ENCODE measurements at regions not wholly inside any gene's neighbourhood (a gene's known extent, or its start where the extent isn't known, plus 50 kb on each side); places are given as distances from the start of the nearest gene placed in this dataset.

DNA sequence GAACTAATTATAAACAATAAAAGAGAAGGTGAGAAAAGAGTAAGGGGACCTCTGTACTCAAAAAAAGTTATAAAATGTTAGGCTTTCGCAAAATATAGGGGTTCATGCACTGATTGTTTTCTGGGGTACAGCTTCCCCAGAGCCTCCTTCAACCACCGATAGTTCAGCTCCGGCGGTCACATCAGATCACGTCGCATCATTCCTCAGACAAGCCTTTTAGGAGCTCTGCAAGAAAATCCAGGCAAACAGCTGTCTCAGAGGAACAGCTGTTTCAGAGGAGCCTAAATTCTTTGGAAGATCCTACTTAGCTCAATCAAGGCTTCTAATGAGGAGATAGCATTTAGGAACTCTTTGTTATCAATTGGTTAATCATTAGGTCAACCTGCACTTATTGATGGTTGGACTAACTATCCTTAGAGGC lies 78.7 kb downstream of the MYCN start:
- no peak for DNase-seq (ENCODE audit: low read depth in 1 of 2, low spot score in 1 of 2)

DNA sequence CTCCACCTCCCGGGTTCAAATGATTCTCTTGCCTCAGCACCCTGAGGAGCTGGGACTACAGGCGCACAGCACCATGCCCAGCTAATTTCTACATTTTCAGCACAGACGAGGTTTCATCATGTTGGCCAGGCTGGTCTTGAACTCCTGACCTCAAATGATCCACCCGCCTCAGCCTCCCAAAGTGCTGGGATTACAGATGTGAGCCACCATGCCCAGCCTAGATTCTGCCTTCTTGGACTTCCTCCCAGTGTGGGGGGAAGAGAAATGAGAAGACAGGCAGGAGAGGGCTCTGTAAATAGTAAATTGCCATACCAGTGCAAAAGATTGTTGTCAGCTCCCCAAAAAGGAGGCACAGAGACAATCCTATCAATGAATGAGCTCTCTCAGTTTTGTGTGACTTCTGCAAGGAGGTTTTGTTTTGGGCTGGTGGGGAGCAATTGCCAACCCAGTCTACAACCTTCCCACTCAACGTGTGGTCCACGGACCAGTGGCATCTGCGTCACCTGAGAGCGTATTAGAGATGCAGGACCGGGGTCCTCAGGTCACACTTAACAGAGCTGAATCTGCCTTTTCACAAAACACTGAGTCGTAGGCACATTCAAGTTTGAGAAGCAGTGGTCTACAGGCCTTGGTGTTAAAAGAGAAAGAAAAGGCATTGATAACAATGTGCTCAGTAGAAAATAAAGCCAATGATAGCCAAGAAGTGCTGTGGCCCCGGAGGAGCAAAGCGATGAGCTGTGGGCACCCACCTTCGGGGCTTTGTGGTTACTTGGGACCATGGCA lies 78.1 kb downstream of the MYCN start:
- DNase-seq (ENCODE audit: low read depth in 1 of 2, low spot score in 1 of 2) = no peak

- no peak for DNase-seq (ENCODE audit: low read depth in 1 of 2, low spot score in 1 of 2)
These were observed 75.9 kb downstream of the MYCN start for GRCh38 chr2:16016282-16016681.

DNA sequence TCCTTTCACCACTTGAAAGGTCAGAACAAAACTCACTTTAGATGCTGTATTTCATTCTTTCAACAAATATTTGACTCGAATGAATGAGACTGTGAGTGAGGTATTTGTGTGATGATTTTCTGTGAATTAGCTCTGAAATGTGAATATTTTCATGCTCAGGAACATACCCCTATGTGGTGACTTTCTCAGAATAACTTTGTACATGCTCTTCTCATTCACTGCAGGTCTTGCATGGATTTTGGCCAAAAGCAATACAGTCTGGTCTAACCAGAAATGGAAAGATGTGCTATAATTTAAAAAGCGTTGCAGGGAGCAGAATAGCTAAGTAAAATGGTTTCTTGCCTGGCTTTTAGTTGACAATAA lies 75.5 kb downstream of the MYCN start:
- no peak for DNase-seq (ENCODE audit: low read depth in 1 of 2, low spot score in 1 of 2)

DNA sequence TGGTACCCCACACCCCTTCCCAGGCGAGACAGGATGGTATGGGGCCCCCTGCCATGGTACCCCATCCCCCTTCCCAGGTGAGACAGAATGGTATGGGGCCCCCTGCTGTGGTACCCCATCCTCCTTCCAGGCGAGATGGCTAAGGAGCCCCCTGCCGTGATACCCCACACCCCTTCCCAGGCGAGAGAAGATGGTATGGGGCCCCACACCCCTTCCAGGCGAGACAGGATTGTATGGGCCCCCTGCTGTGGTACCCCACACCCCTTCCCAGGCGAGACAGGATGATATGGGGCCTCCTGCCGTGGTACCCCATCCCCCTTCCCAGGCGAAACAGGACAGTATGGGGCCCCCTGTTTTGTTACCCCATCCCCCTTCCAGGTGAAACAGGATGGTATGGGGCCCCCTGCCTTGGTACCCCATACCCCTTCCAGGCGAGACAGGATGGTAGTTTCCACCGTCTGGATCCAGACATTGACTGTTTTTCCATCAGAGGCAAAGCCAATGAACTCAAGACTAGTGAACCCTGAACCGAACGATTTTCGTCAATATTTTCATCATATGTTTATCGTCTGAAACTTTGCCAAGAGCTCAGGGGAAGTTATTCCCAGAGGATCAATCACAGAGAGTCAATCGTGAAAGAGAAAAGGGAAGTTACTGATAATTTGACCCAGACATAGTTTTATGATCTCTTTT lies 75.0 kb downstream of the MYCN start:
- no peak for DNase-seq (ENCODE audit: low read depth in 1 of 2, low spot score in 1 of 2)

GRCh38 chr2:16014802-16015201 lies 74.5 kb downstream of the MYCN start:
- no peak for DNase-seq (ENCODE audit: low read depth in 1 of 2, low spot score in 1 of 2)

DNA sequence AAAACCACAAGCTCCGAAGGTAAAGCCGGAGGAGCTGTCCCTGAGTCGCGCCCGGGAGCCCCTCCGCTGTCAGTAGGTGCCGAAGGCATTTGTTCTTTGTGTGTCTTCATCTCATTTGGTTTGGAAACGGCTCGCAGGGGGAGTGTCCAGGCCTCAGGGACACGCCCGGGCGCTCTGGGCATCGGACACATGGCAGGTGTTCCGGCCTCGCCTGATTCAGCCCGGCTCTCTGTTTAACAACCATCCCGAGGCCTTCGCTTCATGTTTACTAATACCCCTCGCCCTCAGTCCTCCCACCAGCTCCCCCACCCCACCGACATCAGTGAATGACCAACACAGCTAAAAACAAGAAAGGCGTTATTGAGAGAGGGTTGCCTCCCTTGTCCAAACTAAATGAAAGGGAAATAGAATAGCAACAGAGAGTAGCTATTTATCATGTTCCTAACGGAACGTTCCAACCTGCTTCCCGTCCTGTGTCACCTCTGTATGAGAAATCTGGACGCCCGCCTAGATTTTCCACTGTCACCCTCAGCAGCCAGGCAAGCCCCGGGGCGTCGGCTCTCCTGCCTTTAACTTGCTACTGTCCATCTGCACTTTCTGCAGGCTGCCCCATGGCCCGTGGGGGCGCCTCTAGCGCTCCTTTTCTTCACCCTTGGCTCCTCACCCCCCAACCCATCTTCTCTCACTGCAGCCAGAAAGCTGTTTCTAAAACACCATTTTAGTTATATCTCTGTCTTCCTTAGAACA lies 73.9 kb downstream of the MYCN start:
- no peak for DNase-seq (ENCODE audit: low read depth in 1 of 2, low spot score in 1 of 2)

- DNase-seq (ENCODE audit: low read depth in 1 of 2, low spot score in 1 of 2) = no peak
These were observed 73.1 kb downstream of the MYCN start for GRCh38 chr2:16013359-16013911.

DNA sequence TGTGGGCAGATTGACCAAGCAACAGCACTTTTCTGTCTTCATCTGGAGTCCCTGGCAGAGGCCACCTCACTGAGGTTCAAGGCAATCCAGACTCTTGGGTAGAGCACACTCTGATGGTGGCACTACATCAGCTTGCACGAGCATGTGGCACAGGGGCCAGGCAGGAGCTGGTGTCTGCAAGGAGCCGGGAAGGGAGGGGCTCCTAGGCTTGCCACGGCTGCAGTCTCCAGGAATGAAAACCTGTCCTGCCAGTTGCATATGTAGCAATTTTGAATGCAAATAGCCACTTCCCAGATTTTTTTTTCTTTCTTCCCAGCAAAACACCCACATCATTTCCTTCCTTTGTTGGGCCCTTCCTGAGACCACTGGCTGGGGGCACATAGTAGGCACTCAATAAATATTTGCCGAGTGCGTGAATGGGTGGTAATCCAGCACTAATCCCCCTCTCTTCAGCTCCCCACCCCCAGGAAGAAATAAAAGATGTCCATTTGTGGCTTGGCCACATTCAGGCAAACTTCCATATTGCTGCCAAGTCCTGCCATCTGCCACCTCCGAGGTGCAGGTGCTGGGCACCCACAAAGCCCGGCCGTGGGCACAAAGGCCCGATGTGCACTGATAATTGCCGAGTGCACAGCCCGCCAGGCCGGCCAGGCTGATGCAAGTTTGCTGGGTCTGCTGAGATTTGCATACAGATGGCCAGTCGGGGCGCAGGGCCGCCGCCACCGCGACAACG lies 72.4 kb downstream of the MYCN start:
- DNase-seq (ENCODE audit: low read depth in 1 of 2, low spot score in 1 of 2) = no peak

DNA sequence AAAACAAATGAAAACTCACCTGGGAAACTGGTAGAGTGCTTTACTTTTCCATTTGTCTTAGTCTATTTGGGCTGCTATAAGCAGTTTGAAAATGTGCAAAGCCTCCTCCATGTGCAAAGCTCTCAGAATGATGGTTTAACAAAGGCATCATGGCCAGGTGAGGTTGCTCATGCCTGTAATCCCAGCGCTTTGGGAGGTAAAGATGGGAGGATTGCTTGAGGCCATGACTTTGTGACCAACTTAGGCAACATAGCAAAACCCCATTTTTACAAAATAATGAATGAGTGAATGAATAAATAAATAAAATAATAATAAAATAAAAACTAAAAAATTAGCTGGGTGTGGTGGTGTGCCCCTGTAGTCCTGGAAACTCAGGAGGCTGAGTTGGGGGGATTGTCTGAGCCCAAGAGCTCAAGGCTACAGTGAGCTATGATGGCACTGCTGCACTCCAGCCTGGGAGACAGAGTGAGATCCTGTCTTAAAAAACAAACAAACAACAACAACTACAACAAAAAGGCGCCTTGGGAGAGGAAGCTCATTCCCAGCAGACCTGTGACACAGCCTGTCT lies 71.8 kb downstream of the MYCN start:
- DNase-seq (ENCODE audit: low read depth in 1 of 2, low spot score in 1 of 2) = no peak

DNA sequence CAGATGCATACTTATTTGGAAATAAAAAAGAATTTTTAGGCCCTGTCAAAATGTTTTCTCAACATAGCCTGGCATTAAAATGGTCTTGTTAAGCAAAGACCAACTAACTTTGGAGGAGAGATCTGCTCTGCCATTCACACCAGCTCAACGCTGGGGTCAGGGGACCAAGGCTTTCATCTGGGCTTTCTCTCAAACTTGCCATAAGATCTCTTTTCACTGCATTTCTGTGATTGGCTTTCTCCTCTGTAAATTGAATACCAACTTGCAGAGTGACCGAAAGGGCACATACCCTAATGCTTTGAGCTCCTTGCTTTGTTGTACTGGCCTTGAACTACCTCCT lies 71.2 kb downstream of the MYCN start:
- DNase-seq (ENCODE audit: low read depth in 1 of 2, low spot score in 1 of 2) = no peak

- no peak for DNase-seq (ENCODE audit: low read depth in 1 of 2, low spot score in 1 of 2)
These were observed 70.7 kb downstream of the MYCN start for GRCh38 chr2:16010951-16011620.

GRCh38 chr2:16010011-16010410 lies 69.7 kb downstream of the MYCN start:
- no peak for DNase-seq (ENCODE audit: low read depth in 1 of 2, low spot score in 1 of 2)

DNA sequence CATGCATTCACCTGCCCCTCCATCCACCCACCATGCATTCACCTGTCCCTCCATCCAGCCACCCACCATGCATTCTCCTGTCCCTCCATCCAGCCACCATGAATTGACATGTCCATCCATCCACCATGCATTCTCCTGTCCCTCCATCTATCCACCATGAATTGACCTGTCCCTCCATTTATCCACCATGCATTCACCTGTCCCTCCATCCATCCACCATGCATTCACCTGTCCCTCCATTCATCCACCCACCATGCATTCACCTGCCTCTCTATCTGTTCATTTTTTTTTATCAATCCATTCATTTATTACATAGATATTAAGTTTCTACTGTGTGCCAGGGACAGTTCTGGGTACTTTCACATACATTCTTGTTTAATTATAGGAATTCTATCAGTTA lies 69.2 kb downstream of the MYCN start:
- DNase-seq (ENCODE audit: low read depth in 1 of 2, low spot score in 1 of 2) = no peak

DNA sequence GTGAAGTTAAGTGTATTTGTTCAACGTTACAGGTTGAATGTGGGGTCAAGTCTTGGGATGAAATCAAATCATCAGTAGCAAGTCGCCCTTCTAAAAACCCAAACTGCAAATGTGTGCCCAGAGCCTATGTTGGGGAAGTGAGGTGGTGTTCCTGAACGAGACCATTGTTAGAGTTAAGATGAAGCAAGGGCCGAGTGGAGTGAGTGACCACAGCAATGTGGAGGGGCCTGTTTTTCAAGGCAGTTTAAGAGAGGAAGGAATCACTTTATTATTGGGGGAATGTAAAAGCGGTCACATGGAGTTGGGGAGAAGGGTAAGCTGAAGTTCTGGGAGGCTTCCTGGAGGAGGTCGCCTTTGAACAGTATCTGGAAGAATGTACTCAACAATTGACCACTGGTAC lies 68.5 kb downstream of the MYCN start:
- DNase-seq (ENCODE audit: low read depth in 1 of 2, low spot score in 1 of 2) = no peak

GRCh38 chr2:16008331-16008850 lies 68.0 kb downstream of the MYCN start:
- DNase-seq (ENCODE audit: low read depth in 1 of 2, low spot score in 1 of 2) = no peak

DNA sequence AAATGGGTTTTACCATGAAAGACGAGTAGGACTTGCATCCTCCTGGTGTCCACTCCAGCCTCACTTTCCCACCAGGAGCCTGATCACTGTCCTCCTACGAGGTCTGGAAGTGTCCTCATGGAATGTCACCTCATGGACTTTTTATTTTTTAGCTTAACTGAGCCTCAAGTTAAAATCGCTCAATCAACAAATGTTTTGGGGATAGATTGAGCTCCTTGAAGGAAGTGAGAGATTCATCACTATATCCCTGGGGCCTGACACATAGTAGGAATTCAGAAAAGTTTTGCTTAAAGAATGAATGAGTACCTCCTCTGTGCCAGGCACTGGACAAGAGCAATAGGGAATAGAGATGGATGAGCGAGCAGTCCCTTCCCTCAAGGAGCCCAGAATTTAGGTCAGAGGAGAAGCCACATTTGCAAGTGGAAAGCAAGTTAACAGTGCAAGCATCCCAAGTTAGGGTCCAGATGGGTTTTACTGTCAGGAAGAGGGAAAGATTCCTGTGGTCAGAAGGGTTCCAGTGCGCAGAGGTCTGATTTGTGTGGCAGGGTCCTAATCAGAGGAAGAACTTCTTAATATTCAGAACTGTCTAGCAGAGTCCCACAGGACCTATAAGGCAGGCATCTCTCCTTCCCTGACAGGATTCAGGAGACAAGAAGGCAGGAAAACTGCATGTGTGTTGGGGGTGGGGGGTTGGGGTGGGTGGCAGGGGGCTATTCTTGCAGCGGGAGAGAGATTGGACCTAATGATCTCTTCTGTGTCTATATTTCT lies 67.0 kb downstream of the MYCN start:
- no peak for DNase-seq (ENCODE audit: low read depth in 1 of 2, low spot score in 1 of 2)

- no peak for DNase-seq (ENCODE audit: low read depth in 1 of 2, low spot score in 1 of 2)
These were observed 66.3 kb downstream of the MYCN start for GRCh38 chr2:16006537-16007166.
